ENCODE measurements at regions not wholly inside any gene's neighbourhood (a gene's known extent, or its start where the extent isn't known, plus 50 kb on each side); places are given as distances from the start of the nearest gene placed in this dataset.

GRCh38 chr16:64180136-64180900 is 941.5 kb downstream of the CDH11 start:
- no peak overlapping the region for H3K4me3 ChIP-seq (ENCODE audit: control insufficient read depth, low read depth, low read length)
- no peak for DNase-seq (ENCODE audit: low read depth)
- no peak for TF ChIP-seq CTCF (conservative IDR thresholded peaks at IDR 0.05; ENCODE audit: control insufficient read depth, insufficient read depth, low read depth, low read length)

- no peak overlapping the region for H3K4me3 ChIP-seq (ENCODE audit: control insufficient read depth, low read depth, low read length)
Measured at GRCh38 chr16:64174327-64174726, 947.5 kb downstream of the CDH11 start.

GRCh38 chr16:64172652-64173051 is 949.2 kb downstream of the CDH11 start:
- no peak for TF ChIP-seq CTCF (conservative IDR thresholded peaks at IDR 0.05; ENCODE audit: control insufficient read depth, insufficient read depth, low read depth, low read length)

More at GRCh38 chr16:64174327-64174726, 947.5 kb downstream of the CDH11 start:
- TF ChIP-seq CTCF (conservative IDR thresholded peaks at IDR 0.05; ENCODE audit: control insufficient read depth, insufficient read depth, low read depth, low read length): no peak
- no peak for DNase-seq (ENCODE audit: low read depth)

GRCh38 chr16:64172226-64172625 is 949.6 kb downstream of the CDH11 start:
- H3K4me3 ChIP-seq (ENCODE audit: control insufficient read depth, low read depth, low read length): no peak overlapping the region
- no peak for DNase-seq (ENCODE audit: low read depth)
- TF ChIP-seq CTCF (conservative IDR thresholded peaks at IDR 0.05; ENCODE audit: control insufficient read depth, insufficient read depth, low read depth, low read length): no peak

More at GRCh38 chr16:64172652-64173051, 949.2 kb downstream of the CDH11 start:
- DNase-seq (ENCODE audit: low read depth): no peak
- H3K4me3 ChIP-seq (ENCODE audit: control insufficient read depth, low read depth, low read length): no peak overlapping the region

- no peak for DNase-seq (ENCODE audit: low read depth)
- no peak for TF ChIP-seq CTCF (conservative IDR thresholded peaks at IDR 0.05; ENCODE audit: control insufficient read depth, insufficient read depth, low read depth, low read length)
Measured at GRCh38 chr16:64171632-64172031, 950.2 kb downstream of the CDH11 start.

GRCh38 chr16:64168371-64168770 is 953.5 kb downstream of the CDH11 start:
- H3K4me3 ChIP-seq (ENCODE audit: control insufficient read depth, low read depth, low read length): no peak overlapping the region
- DNase-seq (ENCODE audit: low read depth): no peak
- TF ChIP-seq CTCF (conservative IDR thresholded peaks at IDR 0.05; ENCODE audit: control insufficient read depth, insufficient read depth, low read depth, low read length): no peak

More at GRCh38 chr16:64171632-64172031, 950.2 kb downstream of the CDH11 start:
- no peak overlapping the region for H3K4me3 ChIP-seq (ENCODE audit: control insufficient read depth, low read depth, low read length)
